K562 (cell line): ENCODE measurements at regions not wholly inside any gene's neighbourhood (a gene's known extent, or its start where the extent isn't known, plus 50 kb on each side); places are given as distances from the start of the nearest gene placed in this dataset.
A peak's percentile ranks its signal among the peaks of the same experiment; 100 is the strongest.

Source experiments
- AFF1 ChIP-seq, 2 experiments: fragments of 450-650 bp; IDR thresholded peaks; 2 replicates each; pipeline ENCODE4 v1.6.1; 2018; ENCODE audit warnings: mild to moderate bottlenecking in 2 of 2, low read depth in 1 of 2; ENCODE audit not compliant: partially characterized antibody in 2 of 2
- ARID1B ChIP-seq: fragments of 450-650 bp; IDR thresholded peaks from 2 replicates; pipeline ENCODE4 v1.6.1; 2016; ENCODE audit warnings: antibody characterized with exemption, mild to moderate bottlenecking, inconsistent platforms
- CHD7 ChIP-seq: fragments of 200-600 bp; sonication (generic); IDR thresholded peaks from one replicate; pipeline ENCODE4 v1.6.1; 2012; ENCODE audit warnings: mild to moderate bottlenecking, low read depth, low read length, inconsistent platforms
- FOXK2 ChIP-seq, 2 experiments: fragments of 450-650 bp; IDR thresholded peaks in 1 of 2; conservative IDR thresholded peaks in 1 of 2; 2 replicates each; pipeline ENCODE4 v1.6.1; 2016; ENCODE audit warnings: low read depth in 2 of 2, mild to moderate bottlenecking in 1 of 2
- NFYB ChIP-seq: IDR thresholded peaks from 2 replicates; pipeline ENCODE4 v1.6.1; 2011; ENCODE audit warnings: mild to moderate bottlenecking, moderate library complexity; ENCODE audit not compliant: insufficient read length; ENCODE audit errors: extremely low read depth
- SAFB ChIP-seq: fragments of 200-400 bp; formaldehyde crosslinking; IDR thresholded peaks from 2 replicates; pipeline ENCODE4 v1.6.1; 2017; ENCODE audit warnings: low read depth, low read length, borderline replicate concordance
- SIX5 ChIP-seq, 2 experiments: IDR thresholded peaks; 2 replicates each; pipeline ENCODE4 v1.6.1; 2011; ENCODE audit warnings: low read length in 2 of 2, borderline replicate concordance in 1 of 2, low read depth in 1 of 2, mild to moderate bottlenecking in 1 of 2, moderate library complexity in 1 of 2; ENCODE audit not compliant: insufficient read depth in 1 of 2
- ZFP1 ChIP-seq: fragments of 450-650 bp; formaldehyde crosslinking; IDR thresholded peaks from 2 replicates; pipeline ENCODE4 v1.4.0; 2020; ENCODE audit warnings: mild to moderate bottlenecking, mixed read lengths
- ZNF75A ChIP-seq: fragments of 450-650 bp; formaldehyde crosslinking; IDR thresholded peaks from 2 replicates; pipeline ENCODE4 v1.4.0; 2020; ENCODE audit warnings: mild to moderate bottlenecking

GRCh38 chr9:94166236-94166975 lies 82.1 kb downstream of the PTPDC1 start (continued):
- no peak for TF ChIP-seq CHD7
- no peak for TF ChIP-seq ARID1B
- TF ChIP-seq SAFB, result peak; percentile 83
- TF ChIP-seq SIX5 (IDR thresholded peaks at IDR 0.05; ENCODE audit: borderline replicate concordance in 1 of 2, insufficient read depth in 1 of 2, low read depth in 1 of 2, low read length in 2 of 2), result 0 out of 4 replicates have a peak, but pooled peaks of 1 of the 2 experiments have one; percentile 10
- TF ChIP-seq NFYB, result peak; percentile 93
- no peak for TF ChIP-seq ZFP1 (CRISPR knock-in tag)
- no peak for TF ChIP-seq FOXK2 (conservative IDR thresholded peaks at IDR 0.05 in 1 of 2, IDR thresholded peaks at IDR 0.05 in 1 of 2; ENCODE audit: low read depth in 2 of 2)
- no peak for TF ChIP-seq AFF1 (IDR thresholded peaks at IDR 0.05; ENCODE audit: low read depth in 1 of 2, partially characterized antibody in 2 of 2)
- TF ChIP-seq ZNF75A (CRISPR knock-in tag), result no peak
